ENCODE measurements at regions not wholly inside any gene's neighbourhood (a gene's known extent, or its start where the extent isn't known, plus 50 kb on each side); places are given as distances from the start of the nearest gene placed in this dataset.

GRCh38 chr2:45263147-45263546, 253.9 kb upstream of the SIX2 start:
- no peak for TF ChIP-seq CTCF (conservative IDR thresholded peaks at IDR 0.05)
- peak overlapping the region; percentile 54 for H3K27ac ChIP-seq

GRCh38 chr2:45261746-45262145, 252.5 kb upstream of the SIX2 start:
- H3K27ac ChIP-seq = no peak overlapping the region; the same call in 1 of the 2 replicates
- TF ChIP-seq CTCF (conservative IDR thresholded peaks at IDR 0.05) = no peak

GRCh38 chr2:45260946-45261345, 251.7 kb upstream of the SIX2 start:
- no peak overlapping the region; the same call in 1 of the 2 replicates for H3K27ac ChIP-seq
- TF ChIP-seq CTCF (conservative IDR thresholded peaks at IDR 0.05) = no peak

GRCh38 chr2:45259547-45260160, 250.4 kb upstream of the SIX2 start:
- peak overlapping the region; percentile 85 for H3K27ac ChIP-seq
- no peak for TF ChIP-seq CTCF (conservative IDR thresholded peaks at IDR 0.05)

GRCh38 chr2:45259138-45259537, 249.9 kb upstream of the SIX2 start:
- no peak for TF ChIP-seq CTCF (conservative IDR thresholded peaks at IDR 0.05)
- peak overlapping the region; percentile 85 for H3K27ac ChIP-seq

GRCh38 chr2:45258311-45258710, 249.1 kb upstream of the SIX2 start:
- peak overlapping the region; percentile 85 for H3K27ac ChIP-seq
- no peak for TF ChIP-seq CTCF (conservative IDR thresholded peaks at IDR 0.05)

- TF ChIP-seq CTCF (conservative IDR thresholded peaks at IDR 0.05) = no peak
- H3K27ac ChIP-seq = peak overlapping the region; percentile 85
These were observed 248.6 kb upstream of the SIX2 start for GRCh38 chr2:45257820-45258219.

Measured in VCaP (cell line).